ENCODE measurements at regions not wholly inside any gene's neighbourhood (a gene's known extent, or its start where the extent isn't known, plus 50 kb on each side); places are given as distances from the start of the nearest gene placed in this dataset.

- Histone ChIP-seq H3K27me3 (ENCODE audit: control insufficient read depth, insufficient read depth, low read length) (no peaks in the 10 kb centered on the region), H3K9me3 (ENCODE audit: control insufficient read depth, low read length) (no peaks in the 10 kb centered on the region), H2AFZ (no peak overlapping the region), H3K4me1 (no peaks in the 10 kb centered on the region), H3K4me2 (ENCODE audit: low read length) (no peak overlapping the region), H3K4me3 (ENCODE audit: low read depth, low read length) (no peak overlapping the region), H3K36me3 (ENCODE audit: control insufficient read depth, insufficient read depth, low read length) (no peaks in the 10 kb centered on the region), H3K9ac (no peak overlapping the region), H3K79me2 (no peaks in the 10 kb centered on the region), H3K27ac (no peak overlapping the region)
- TF ChIP-seq CTCF (IDR thresholded peaks at IDR 0.05): no peak
Measured at GRCh38 chr2:128399690-128400291, 81.1 kb upstream of the HS6ST1 start.

- Histone ChIP-seq H3K79me2 (no peaks in the 10 kb centered on the region), H3K9ac (no peak overlapping the region), H3K4me2 (ENCODE audit: low read length) (no peak overlapping the region), H3K9me3 (ENCODE audit: control insufficient read depth, low read length) (no peaks in the 10 kb centered on the region), H3K4me1 (no peaks in the 10 kb centered on the region), H3K27me3 (ENCODE audit: control insufficient read depth, insufficient read depth, low read length) (no peaks in the 10 kb centered on the region), H2AFZ (no peak overlapping the region), H3K4me3 (ENCODE audit: low read depth, low read length) (no peak overlapping the region), H3K36me3 (ENCODE audit: control insufficient read depth, insufficient read depth, low read length) (no peaks in the 10 kb centered on the region), H3K27ac (no peak overlapping the region)
- TF ChIP-seq CTCF (IDR thresholded peaks at IDR 0.05): no peak
Measured at GRCh38 chr2:128401680-128402079, 83.0 kb upstream of the HS6ST1 start.

- Histone ChIP-seq H3K4me3 (ENCODE audit: low read depth, low read length) (no peak overlapping the region), H3K79me2 (no peaks in the 10 kb centered on the region), H3K27ac (no peak overlapping the region), H3K4me2 (ENCODE audit: low read length) (no peak overlapping the region), H2AFZ (no peak overlapping the region), H3K27me3 (ENCODE audit: control insufficient read depth, insufficient read depth, low read length) (no peaks in the 10 kb centered on the region), H3K9ac (no peak overlapping the region), H3K9me3 (ENCODE audit: control insufficient read depth, low read length) (no peaks in the 10 kb centered on the region), H3K36me3 (ENCODE audit: control insufficient read depth, insufficient read depth, low read length) (no peaks in the 10 kb centered on the region), H3K4me1 (no peaks in the 10 kb centered on the region)
- no peak for TF ChIP-seq CTCF (IDR thresholded peaks at IDR 0.05)
Measured at GRCh38 chr2:128402911-128403670, 84.4 kb upstream of the HS6ST1 start.

GRCh38 chr2:128403814-128404708 is 85.4 kb upstream of the HS6ST1 start:
- Histone ChIP-seq H3K27me3 (ENCODE audit: control insufficient read depth, insufficient read depth, low read length) (no peaks in the 10 kb centered on the region), H3K36me3 (ENCODE audit: control insufficient read depth, insufficient read depth, low read length) (no peaks in the 10 kb centered on the region), H2AFZ (no peak overlapping the region), H3K4me1 (no peaks in the 10 kb centered on the region), H3K4me3 (ENCODE audit: low read depth, low read length) (no peak overlapping the region), H3K4me2 (ENCODE audit: low read length) (no peak overlapping the region), H3K27ac (no peak overlapping the region), H3K9me3 (ENCODE audit: control insufficient read depth, low read length) (no peaks in the 10 kb centered on the region), H3K9ac (no peak overlapping the region), H3K79me2 (no peaks in the 10 kb centered on the region)
- TF ChIP-seq CTCF (IDR thresholded peaks at IDR 0.05): no peak

All from parathyroid adenoma (tissue), 2 donors.